Activated T-helper 2 cell treated with anti-CD3 and anti-CD28 coated beads, Interferon-gamma antibody, Interleukin-2, Interleukin-4, amounts not matched to agents 10 μg/mL and 5 μg/mL and 100 μg/mL, durations not matched to agents 14 hours and 24 hours and 36 hours (primary cell): ENCODE measurements at regions not wholly inside any gene's neighbourhood (a gene's known extent, or its start where the extent isn't known, plus 50 kb on each side); places are given as distances from the start of the nearest gene placed in this dataset.

Experiments used
- DNase-seq: peaks from one replicate; pipeline ENCODE4 v3.0.0; 2021; ENCODE audit warnings: low spot score
- H3K27ac Mint-ChIP-seq: one replicate; pipeline ENCODE4 v1.8.0; 2021; ENCODE audit warnings: mixed read lengths
- H3K27me3 Mint-ChIP-seq: one replicate; pipeline ENCODE4 v1.8.0; 2021; ENCODE audit warnings: low read depth, mixed read lengths
- H3K36me3 Mint-ChIP-seq: one replicate; pipeline ENCODE4 v1.8.0; 2021; ENCODE audit warnings: low read depth, mixed read lengths
- H3K4me1 Mint-ChIP-seq: one replicate; pipeline ENCODE4 v1.8.0; 2021; ENCODE audit warnings: low read depth, mixed read lengths
- H3K4me3 Mint-ChIP-seq: one replicate; pipeline ENCODE4 v1.8.0; 2021; ENCODE audit warnings: low read depth, mild to moderate bottlenecking, moderate library complexity, mixed read lengths
- H3K9me3 Mint-ChIP-seq: one replicate; pipeline ENCODE4 v1.8.0; 2021; ENCODE audit warnings: mixed read lengths
- intact Hi-C: fragments of 100-400 bp; cut with micrococcal nuclease; formaldehyde crosslinking; loops from one replicate; pipeline ENCODE4 v1.15.1; 2023

- Mint-ChIP-seq H3K4me1 (no peaks in the 10 kb centered on the region), H3K27ac (no peak overlapping the region), H3K36me3 (no peaks in the 10 kb centered on the region), H3K4me3 (no peak overlapping the region), H3K27me3 (no peaks in the 10 kb centered on the region), H3K9me3 (no peaks in the 10 kb centered on the region)
- intact Hi-C loops: no loop called here
- no peak for DNase-seq
Measured at GRCh38 chr20:20803011-20803410, 90.6 kb upstream of the RALGAPA2 start.

- Mint-ChIP-seq H3K36me3 (no peaks in the 10 kb centered on the region), H3K4me3 (no peak overlapping the region), H3K9me3 (no peaks in the 10 kb centered on the region), H3K27ac (no peak overlapping the region), H3K27me3 (no peaks in the 10 kb centered on the region), H3K4me1 (no peaks in the 10 kb centered on the region)
- intact Hi-C loops: no loop called here
- DNase-seq: no peak
Measured at GRCh38 chr20:20802328-20802727, 89.9 kb upstream of the RALGAPA2 start.

DNA sequence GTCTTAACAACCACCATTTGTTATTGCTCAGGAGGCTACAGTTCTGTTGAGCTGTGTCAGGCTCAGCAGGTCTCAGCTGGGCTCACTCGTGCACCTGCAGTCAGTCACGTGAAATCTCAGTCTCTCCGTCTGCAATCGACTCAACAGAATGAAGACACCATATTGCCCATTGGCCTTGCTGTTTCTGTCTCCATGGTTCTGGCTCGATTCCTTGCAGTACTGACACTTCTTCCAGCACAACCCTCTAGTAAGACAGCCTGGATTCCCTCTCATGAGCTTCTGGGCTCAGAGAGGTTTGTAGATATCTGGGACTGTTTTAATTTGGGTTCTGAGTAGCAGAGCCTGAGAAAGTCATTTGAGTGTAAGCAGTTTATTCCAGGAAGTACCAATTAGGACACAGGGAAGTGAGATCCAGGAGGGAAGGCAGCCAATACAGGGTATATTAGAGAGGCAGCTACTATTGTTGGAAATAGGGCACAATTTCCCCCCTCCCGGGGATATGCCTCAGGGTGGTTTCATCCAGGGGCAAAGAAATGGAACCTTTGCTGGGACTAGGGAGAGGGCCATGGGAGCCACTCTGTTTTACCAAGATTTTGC lies 87.4 kb upstream of the RALGAPA2 start:
- Mint-ChIP-seq H3K4me3 (no peak overlapping the region), H3K9me3 (no peaks in the 10 kb centered on the region), H3K4me1 (no peaks in the 10 kb centered on the region), H3K27me3 (no peaks in the 10 kb centered on the region), H3K36me3 (no peaks in the 10 kb centered on the region), H3K27ac (no peak overlapping the region)
- DNase-seq: no peak
- intact Hi-C loops: no loop called here

DNA sequence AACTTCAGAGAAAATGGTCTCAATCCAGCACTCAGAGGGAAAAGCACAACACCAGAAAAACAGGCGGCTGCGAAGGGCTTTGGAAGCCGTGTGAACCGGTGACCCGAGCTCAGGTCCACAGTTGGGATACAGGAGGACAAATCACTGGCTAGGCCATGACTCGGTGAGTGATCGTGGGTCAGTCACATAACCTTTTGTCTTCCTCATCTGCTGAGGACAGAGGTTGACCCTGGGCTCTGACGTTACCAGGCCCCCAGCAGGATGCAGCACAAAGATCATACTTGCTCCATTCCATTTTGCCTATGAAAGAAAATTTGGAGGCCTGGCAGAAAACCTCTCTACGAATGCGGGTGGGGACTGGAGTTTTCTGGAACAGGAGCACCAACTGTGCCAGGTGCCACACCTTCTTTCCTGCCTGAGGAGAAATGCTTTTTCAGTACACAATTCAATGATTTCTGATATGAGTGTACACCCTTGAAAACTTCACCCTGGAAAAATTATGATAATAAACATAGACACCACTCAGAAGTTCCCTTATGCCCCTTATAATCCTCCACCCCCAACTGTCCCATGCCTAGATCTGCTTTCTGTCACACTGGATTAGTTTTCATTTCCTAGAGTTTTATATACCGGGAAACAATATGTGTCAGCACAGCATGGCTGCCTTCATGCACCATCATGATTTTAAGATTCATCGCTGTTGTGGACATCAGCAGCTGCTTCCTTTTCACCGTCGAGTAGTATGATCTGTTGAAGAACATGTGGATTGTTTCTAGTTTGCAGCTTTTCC lies 85.3 kb upstream of the RALGAPA2 start:
- intact Hi-C loops: no loop called here
- H3K27ac Mint-ChIP-seq: no peak overlapping the region
- no peak for DNase-seq
- no peaks in the 10 kb centered on the region for H3K27me3 Mint-ChIP-seq
- H3K36me3 Mint-ChIP-seq: no peaks in the 10 kb centered on the region
- H3K4me1 Mint-ChIP-seq: no peaks in the 10 kb centered on the region
- no peaks in the 10 kb centered on the region for H3K9me3 Mint-ChIP-seq
- H3K4me3 Mint-ChIP-seq: no peak overlapping the region

DNA sequence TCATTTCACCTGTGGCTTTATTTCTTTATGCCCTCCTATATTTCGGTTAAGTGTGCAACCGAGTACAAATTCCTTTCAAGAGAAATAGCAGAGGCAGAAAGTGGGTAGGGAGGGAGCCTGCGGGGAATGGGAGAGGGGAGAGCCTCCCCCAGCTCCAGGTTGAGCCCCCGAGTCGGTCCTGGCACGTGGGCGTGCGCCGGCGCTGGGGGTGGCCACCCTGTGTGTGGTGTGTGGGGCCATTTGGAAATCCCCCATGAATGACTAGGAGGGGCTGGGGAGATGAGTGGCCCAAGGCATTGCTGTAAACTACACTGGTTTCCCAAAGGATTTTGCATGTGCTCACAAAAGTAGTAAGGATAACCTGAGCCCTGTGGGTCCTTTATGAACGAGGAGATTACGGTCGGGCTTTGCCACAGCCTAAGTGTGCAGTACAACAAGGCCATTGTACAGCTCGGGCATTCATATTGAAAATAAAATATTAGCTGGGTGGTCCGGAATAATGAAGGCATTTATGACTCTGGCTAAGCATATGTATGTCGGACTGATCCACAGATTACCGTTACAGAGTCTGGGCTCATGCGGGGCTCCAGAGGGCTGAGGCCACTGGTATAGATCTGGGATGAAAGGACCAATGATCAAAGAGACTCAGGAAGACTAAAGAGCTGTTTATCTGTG lies 84.5 kb upstream of the RALGAPA2 start:
- Mint-ChIP-seq H3K9me3 (no peaks in the 10 kb centered on the region), H3K4me1 (no peaks in the 10 kb centered on the region), H3K4me3 (no peak overlapping the region), H3K36me3 (no peaks in the 10 kb centered on the region), H3K27ac (no peak overlapping the region), H3K27me3 (no peaks in the 10 kb centered on the region)
- DNase-seq: no peak
- intact Hi-C loops: no loop called here

GRCh38 chr20:20795721-20796120 lies 83.3 kb upstream of the RALGAPA2 start:
- Mint-ChIP-seq H3K36me3 (no peaks in the 10 kb centered on the region), H3K27me3 (no peaks in the 10 kb centered on the region), H3K9me3 (no peaks in the 10 kb centered on the region), H3K4me3 (no peak overlapping the region), H3K27ac (no peak overlapping the region), H3K4me1 (no peaks in the 10 kb centered on the region)
- intact Hi-C loops: no loop called here
- DNase-seq: no peak

- Mint-ChIP-seq H3K27ac (no peak overlapping the region), H3K27me3 (no peaks in the 10 kb centered on the region), H3K9me3 (no peaks in the 10 kb centered on the region), H3K36me3 (no peaks in the 10 kb centered on the region), H3K4me3 (no peak overlapping the region), H3K4me1 (no peaks in the 10 kb centered on the region)
- no peak for DNase-seq
- intact Hi-C loops: no loop called here
Measured at GRCh38 chr20:20795119-20795518, 82.7 kb upstream of the RALGAPA2 start.

DNA sequence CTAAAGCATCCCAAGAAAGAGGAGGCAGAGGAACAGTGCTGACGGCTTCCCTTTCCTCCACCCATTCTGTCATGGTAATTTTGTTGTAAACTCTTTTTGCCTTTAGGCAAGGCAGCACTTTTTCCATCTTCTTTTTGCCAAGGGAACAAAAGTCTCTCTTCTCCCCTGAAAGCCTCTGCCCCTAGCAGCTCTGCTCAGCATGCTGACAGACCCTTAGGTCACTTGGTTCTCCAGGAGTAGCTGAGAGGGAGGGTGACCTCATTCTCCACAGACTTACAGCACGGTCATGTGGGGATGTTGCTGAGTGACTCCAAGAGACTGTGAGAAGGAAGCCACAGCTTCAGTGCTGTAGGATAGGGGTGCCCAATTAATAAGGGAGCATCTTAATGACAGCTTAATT lies 81.1 kb upstream of the RALGAPA2 start:
- H3K4me3 Mint-ChIP-seq: no peak overlapping the region
- no peaks in the 10 kb centered on the region for H3K9me3 Mint-ChIP-seq
- intact Hi-C loops: no loop called here
- H3K4me1 Mint-ChIP-seq: no peaks in the 10 kb centered on the region
- H3K27ac Mint-ChIP-seq: no peak overlapping the region
- DNase-seq: no peak
- no peaks in the 10 kb centered on the region for H3K36me3 Mint-ChIP-seq
- no peaks in the 10 kb centered on the region for H3K27me3 Mint-ChIP-seq

DNA sequence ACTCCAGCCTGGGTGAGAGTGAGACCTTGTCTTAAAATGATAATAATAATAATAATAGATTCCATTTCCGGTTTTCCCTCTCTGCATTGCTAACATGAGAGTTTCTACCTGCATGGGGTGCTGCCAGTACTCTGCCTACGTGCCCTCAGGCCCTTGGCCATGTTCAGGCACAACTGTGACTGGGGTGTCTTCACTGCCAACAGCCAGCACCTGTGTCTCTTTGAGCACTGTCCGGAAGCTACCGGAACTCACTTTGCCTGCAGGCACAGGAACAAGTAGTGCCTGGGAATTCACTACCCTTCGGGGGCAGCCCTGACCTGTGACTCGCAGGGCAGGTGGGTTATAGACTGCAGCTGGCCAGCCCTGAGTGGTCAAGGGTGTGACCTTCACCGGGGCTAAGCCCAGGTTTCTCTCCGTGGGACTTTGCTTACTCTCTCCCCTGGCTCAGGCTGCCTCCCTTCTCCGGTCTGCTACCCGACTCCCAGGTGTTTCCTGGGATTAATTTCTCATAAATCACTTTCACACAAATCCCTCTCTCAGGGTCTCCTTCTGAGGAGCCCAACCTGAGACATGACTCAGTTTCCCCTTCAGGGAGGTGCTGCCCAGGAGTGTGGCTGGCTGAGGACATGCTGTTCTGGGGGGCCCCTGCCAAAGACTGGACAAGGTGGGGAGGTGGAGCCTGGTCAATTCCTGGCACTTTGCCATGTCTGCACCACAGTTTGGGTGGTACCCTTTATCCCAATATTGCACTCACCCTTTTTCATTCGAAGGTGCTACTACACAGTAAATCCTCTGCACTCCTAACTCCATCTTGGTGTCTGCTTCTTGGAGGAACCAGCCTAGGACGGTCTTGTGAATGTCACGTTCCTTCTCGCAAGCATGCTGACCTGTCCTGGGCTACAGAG lies 79.5 kb upstream of the RALGAPA2 start:
- Mint-ChIP-seq H3K9me3 (no peaks in the 10 kb centered on the region), H3K36me3 (no peaks in the 10 kb centered on the region), H3K4me3 (no peak overlapping the region), H3K4me1 (no peaks in the 10 kb centered on the region), H3K27me3 (no peaks in the 10 kb centered on the region), H3K27ac (no peak overlapping the region)
- intact Hi-C loops: no loop called here
- DNase-seq: no peak

DNA sequence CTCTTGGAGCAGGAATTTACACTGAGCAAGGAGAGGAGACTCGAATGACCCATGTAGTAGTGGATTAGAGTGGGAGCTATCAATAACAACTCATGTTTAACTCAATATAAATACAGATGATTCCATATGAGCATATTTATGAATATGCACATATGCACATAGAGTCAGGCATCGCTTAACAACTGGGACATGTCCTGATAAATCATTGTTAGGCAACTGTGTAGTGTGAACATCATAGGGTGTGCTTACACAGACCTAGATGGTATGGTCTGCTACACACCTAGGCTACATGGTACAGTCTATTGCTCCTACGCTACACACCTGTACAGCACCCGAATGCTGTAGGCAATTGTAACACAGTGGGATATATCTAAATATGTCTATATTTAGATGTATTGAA lies 75.9 kb upstream of the RALGAPA2 start:
- Mint-ChIP-seq H3K4me1 (no peaks in the 10 kb centered on the region), H3K4me3 (no peak overlapping the region), H3K27me3 (no peaks in the 10 kb centered on the region), H3K27ac (no peak overlapping the region), H3K36me3 (no peaks in the 10 kb centered on the region), H3K9me3 (no peaks in the 10 kb centered on the region)
- intact Hi-C loops: no loop called here
- no peak for DNase-seq

DNA sequence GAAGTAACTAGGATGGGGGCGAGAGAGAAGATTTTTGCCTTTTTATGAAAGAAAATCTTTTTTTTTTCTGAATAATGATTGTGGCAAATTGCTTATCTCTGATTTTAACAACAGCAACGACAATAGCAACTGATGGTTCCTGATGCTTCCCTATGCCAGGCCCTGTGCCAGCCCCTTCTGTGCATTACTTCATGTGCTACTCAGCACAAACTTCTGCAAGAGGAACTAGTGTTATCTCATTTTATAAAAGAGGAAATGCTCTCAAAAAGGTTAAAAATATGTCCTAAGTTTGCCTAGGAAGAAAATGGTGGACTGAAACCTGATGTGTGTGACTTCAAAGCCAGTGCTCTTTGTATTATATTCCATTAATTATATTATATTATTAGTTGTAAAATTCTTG lies 74.0 kb upstream of the RALGAPA2 start:
- no peak for DNase-seq
- Mint-ChIP-seq H3K27me3 (no peaks in the 10 kb centered on the region), H3K36me3 (no peaks in the 10 kb centered on the region), H3K27ac (no peak overlapping the region), H3K4me1 (no peaks in the 10 kb centered on the region), H3K9me3 (no peaks in the 10 kb centered on the region), H3K4me3 (no peak overlapping the region)
- intact Hi-C loops: no loop called here

DNA sequence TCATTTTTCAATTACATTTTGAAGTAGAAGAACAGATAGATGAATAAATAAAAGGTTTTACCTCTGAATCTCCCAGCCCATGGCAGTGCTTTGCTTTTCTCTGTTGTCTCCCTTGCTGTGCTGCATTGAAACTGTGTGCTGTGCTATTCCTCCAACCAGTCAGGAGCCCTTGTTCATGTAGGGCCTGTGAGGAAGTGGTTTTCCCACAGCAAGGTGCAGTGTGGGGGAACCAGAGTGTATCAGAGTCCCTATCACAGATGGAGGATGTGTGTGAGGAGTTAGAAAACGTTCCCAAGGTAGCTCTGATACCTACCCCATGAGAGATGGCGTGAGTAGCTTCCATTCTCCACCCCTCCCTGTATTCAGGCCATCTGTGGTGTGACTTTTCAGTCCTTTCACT lies 72.8 kb upstream of the RALGAPA2 start:
- Mint-ChIP-seq H3K27ac (no peak overlapping the region), H3K4me1 (no peaks in the 10 kb centered on the region), H3K4me3 (no peak overlapping the region), H3K27me3 (no peaks in the 10 kb centered on the region), H3K9me3 (no peaks in the 10 kb centered on the region), H3K36me3 (no peaks in the 10 kb centered on the region)
- no peak for DNase-seq
- intact Hi-C loops: no loop called here
